ENCODE measurements at regions not wholly inside any gene's neighbourhood (a gene's known extent, or its start where the extent isn't known, plus 50 kb on each side); places are given as distances from the start of the nearest gene placed in this dataset.
"Not testable (repeated sequence)": the region's sequence is repeated elsewhere in the genome, so short reads cannot be mapped to it uniquely, and the experiment has no call there.

GRCh38 chr6:26957399-26958127 is 289.9 kb upstream of the PRSS16 start:
- not testable (repeated sequence) for DNase-seq

- not testable (repeated sequence) for DNase-seq
Observed at GRCh38 chr6:26961236-26961635, 286.3 kb upstream of the PRSS16 start.

- no peak for DNase-seq
Observed at GRCh38 chr6:27002447-27002846, 245.1 kb upstream of the PRSS16 start.

GRCh38 chr6:27007020-27007419 is 240.5 kb upstream of the PRSS16 start:
- DNase-seq: no peak

- not testable (repeated sequence) for DNase-seq
Observed at GRCh38 chr6:27008613-27009012, 238.9 kb upstream of the PRSS16 start.

- DNase-seq: not testable (repeated sequence)
Observed at GRCh38 chr6:27014053-27014452, 233.4 kb upstream of the PRSS16 start.

GRCh38 chr6:27016689-27017088 is 230.8 kb upstream of the PRSS16 start:
- no peak for DNase-seq

- DNase-seq: not testable (repeated sequence)
Observed at GRCh38 chr6:27018401-27018800, 229.1 kb upstream of the PRSS16 start.

- peak; percentile 77 for DNase-seq
Observed at GRCh38 chr6:27019651-27020552, 227.6 kb upstream of the PRSS16 start.

GRCh38 chr6:27020553-27020880 is 227.0 kb upstream of the PRSS16 start:
- DNase-seq: no peak

GRCh38 chr6:27023664-27024063 is 223.8 kb upstream of the PRSS16 start:
- no peak for DNase-seq

- DNase-seq: no peak
Observed at GRCh38 chr6:27025351-27025750, 222.2 kb upstream of the PRSS16 start.

- no peak for DNase-seq
Observed at GRCh38 chr6:27026361-27026760, 221.1 kb upstream of the PRSS16 start.

GRCh38 chr6:27031302-27031701 is 216.2 kb upstream of the PRSS16 start:
- DNase-seq: no peak

GRCh38 chr6:27038498-27038897 is 209.0 kb upstream of the PRSS16 start:
- DNase-seq: no peak

GRCh38 chr6:27040244-27041042 is 207.1 kb upstream of the PRSS16 start:
- no peak for DNase-seq

GRCh38 chr6:27043244-27043643 is 204.3 kb upstream of the PRSS16 start:
- DNase-seq: no peak

- DNase-seq: not testable (repeated sequence)
Observed at GRCh38 chr6:27045131-27045530, 202.4 kb upstream of the PRSS16 start.

- not testable (repeated sequence) for DNase-seq
Observed at GRCh38 chr6:27047725-27048124, 199.8 kb upstream of the PRSS16 start.

- no peak for DNase-seq
Observed at GRCh38 chr6:27049863-27050781, 197.4 kb upstream of the PRSS16 start.

- not testable (repeated sequence) for DNase-seq
Observed at GRCh38 chr6:27052082-27052730, 195.3 kb upstream of the PRSS16 start.

GRCh38 chr6:27052731-27053082 is 194.8 kb upstream of the PRSS16 start:
- no peak for DNase-seq

Data from activated effector memory CD4-positive, alpha-beta T cell treated with anti-CD3 and anti-CD28 coated beads, Interleukin-2, amount 50 U/mL, for 16 hours (primary cell).